Inflammatory macrophage (primary cell): ENCODE measurements at regions not wholly inside any gene's neighbourhood (a gene's known extent, or its start where the extent isn't known, plus 50 kb on each side); places are given as distances from the start of the nearest gene placed in this dataset.

Experiments
- DNase-seq, 2 donors: peaks; one replicate each; pipeline ENCODE4 v3.0.0-alpha.2; 2020 to 2022

DNA sequence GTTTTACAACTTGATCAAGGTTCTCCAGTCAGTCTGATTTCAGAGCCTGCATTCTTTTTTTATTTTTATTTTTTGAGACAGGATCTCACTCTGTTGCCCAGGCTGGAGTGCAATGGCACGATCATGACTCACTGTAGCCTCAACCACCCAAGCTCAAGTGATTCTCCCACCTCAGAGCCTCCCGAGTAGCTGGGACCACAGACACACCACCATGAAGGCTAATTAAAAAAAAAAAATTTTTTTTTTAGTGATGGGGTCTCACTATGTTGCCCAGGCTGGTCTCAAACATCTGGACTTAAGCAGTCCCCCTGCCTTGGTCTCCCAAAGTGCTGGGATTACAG lies 117.2 kb upstream of the NAV2 start:
- DNase-seq, result no peak

GRCh38 chr11:19594326-19594725 lies 118.3 kb upstream of the NAV2 start:
- DNase-seq, result no peak

DNA sequence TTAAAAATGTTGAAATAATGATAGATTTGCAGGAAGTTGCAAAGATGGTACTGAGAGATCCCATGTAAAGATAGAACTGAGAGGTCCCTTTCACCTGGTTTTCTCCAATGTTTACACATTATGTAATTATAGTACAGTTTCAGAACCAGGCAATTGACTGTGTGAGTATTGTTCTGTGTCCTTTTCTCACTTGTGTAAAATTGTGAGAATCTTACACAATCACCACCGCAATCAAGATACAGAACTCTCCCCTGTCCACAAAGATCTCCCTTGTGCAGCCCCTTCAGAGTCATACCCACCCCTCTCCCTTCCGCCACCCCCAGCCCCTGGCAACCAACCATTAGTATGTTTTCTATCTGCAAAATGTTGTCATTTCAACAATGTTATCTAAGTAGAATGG lies 119.8 kb upstream of the NAV2 start:
- DNase-seq, result no peak

DNA sequence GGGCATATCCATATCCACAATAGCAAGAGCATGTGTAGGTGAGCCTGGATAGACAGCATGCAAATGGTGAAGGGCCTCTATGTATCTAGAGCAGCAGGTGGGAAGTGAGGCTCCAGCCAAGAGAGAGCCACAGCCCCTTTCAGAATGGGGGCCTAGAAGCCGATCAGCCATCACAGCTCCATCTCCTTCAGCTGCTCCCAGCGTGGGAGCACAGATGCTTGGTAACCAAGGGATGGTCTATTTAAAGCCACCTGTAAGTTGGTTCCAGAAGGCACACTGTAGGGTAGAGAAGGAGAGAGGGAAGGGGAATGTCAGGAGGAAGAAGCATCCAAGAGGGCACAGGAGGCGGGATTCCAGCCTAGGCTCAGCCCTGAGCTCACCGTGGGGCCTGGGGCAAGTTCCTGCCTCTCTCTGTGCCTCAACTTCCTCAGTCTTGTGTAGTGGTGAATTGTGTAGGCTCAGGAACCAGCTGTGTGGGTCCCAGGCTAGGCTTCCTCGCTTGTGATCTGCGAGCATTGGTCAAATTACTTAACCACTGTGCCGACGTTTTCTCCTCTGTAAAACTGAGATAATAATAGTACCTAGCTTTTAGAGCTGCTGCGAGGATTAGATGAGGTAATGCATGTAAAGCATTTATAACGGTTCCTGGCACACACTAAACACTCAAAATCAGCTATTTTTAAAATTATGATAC lies 122.9 kb upstream of the NAV2 start:
- no peak for DNase-seq

- DNase-seq, result no peak
These were observed 124.7 kb upstream of the NAV2 start for GRCh38 chr11:19587979-19588378.

DNA sequence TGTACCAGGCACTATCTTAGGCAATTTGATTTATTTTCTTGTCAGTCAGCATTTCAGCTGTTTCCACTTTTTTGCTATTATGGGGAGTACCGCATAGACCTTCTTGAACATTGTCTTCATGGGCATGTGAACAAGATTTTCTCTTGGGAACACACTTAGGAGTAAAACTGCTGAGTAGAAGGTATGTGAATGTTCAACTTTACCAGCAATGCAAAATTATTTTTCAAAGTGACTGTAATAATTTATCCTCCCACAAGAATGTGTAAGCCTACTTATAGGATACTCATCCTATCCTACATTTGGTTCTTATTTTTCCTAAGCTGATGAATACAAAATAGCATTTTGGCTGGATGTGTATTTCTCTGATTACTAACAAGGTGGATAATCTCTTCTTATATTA lies 132.0 kb upstream of the NAV2 start:
- DNase-seq, result no peak

- DNase-seq, result no peak
These were observed 132.7 kb upstream of the NAV2 start for GRCh38 chr11:19579957-19580356.

DNA sequence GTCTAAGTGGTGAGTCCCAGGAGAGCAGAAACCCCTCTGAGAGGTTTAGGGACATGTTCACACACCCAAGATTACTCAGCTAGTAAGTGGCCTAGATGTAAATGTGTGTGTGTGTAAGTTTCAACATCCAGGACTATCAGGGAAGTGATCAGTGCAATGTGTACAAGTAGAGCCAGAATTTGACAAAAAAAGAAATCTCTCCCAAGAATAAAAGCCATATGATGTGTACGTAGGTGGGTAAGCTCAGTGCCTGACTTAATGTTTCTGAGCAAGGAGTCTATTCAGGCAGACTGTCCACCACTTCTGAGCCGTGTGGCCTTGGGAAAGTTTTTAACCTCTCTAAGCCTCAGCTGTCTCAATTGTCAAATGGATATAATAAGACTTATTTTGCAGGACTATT lies 133.8 kb upstream of the NAV2 start:
- DNase-seq, result no peak

- DNase-seq, result no peak
These were observed 134.5 kb upstream of the NAV2 start for GRCh38 chr11:19577976-19578619.

DNA sequence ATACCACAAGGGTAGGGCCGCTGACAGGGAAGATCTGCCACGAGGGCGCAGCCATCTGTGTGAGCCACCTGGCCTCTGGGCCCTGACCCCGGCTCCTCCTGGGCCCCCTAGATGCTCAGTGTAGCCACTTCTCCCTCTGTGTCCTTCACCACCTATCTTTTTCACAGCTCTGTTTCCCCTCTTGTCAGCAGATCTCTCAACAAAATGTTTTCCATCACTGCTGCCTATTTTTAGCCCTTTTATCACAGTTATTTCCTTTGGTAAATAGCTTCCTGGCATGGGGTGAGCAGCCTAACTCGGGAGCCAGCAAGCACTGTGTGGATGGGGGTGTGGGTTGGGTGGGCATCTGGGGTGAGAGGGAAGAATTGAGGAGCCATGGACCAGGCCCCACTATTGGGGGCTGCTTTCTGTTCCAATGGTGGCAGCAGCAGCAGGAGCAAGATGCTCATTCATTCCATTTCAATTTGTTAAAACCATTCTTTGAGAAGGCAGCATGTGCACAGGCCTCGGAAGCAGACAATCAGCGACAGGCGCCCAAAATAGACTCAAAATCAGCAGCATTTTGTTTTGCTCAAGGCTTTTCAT lies 135.2 kb upstream of the NAV2 start:
- no peak for DNase-seq

DNA sequence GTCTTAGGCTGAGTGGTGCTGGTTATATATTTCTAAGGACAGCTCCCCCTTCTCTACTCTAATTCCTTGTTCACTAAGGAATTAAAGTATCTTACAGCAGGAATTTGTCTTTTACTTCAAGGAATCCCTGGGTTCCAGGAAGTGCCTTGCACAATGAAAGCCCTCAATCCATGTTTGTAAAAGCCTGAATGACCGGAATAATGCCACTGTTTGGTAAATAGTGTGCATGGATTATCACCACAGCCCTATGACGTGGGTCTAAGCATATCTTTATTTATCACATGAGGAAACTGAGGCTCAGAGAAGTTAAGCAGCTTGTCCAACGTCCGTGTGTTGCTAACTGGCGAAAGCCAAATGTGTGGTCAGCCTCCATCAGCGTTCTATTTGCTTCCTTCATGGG lies 135.7 kb upstream of the NAV2 start:
- DNase-seq, result no peak

DNA sequence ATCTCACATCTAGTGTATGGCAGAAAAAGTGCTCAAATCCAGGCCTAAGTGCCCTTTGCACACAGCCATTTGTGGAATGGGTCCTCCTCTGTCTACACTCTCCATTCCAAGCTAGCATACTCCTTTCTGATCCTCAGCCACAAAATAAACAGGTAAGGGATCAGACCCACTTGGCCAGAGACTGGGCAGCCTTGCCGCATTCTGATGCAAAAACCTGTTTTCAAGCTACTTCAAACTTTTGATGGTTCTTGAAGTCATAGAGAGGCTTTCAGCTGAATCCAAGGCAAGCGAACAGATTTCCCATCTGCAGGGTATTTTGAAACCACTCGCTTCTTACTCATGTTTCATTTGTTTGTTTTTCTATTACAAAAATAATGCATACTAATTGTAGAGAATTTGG lies 136.6 kb upstream of the NAV2 start:
- no peak for DNase-seq

GRCh38 chr11:19574916-19575315 lies 137.7 kb upstream of the NAV2 start:
- no peak for DNase-seq

GRCh38 chr11:19573666-19574065 lies 139.0 kb upstream of the NAV2 start:
- no peak for DNase-seq

DNA sequence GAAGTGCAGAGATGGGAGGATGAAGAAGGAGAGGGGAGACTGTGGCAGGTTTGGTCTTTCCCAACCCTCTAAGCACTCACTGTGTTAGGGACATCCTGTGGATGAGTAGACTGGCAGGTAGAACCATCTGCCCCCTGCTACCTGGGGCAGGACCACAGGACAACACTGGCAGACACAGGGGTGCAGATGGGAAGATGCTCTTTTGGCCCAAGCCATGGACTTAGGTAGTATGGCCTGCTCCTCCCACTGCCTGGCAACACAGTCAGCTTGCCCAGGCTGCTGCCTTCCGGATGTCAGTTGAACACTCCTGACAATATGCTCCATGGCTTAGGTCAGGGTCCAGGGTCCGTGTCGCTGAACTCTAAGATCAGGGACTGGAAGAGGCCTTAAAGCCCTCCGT lies 140.7 kb upstream of the NAV2 start:
- DNase-seq, result no peak

GRCh38 chr11:19570889-19571288 lies 141.7 kb upstream of the NAV2 start:
- no peak for DNase-seq

- no peak for DNase-seq
These were observed 144.6 kb upstream of the NAV2 start for GRCh38 chr11:19567996-19568395.

GRCh38 chr11:19566583-19567379 lies 145.9 kb upstream of the NAV2 start:
- no peak for DNase-seq

- DNase-seq, result no peak
These were observed 147.0 kb upstream of the NAV2 start for GRCh38 chr11:19565639-19566038.

DNA sequence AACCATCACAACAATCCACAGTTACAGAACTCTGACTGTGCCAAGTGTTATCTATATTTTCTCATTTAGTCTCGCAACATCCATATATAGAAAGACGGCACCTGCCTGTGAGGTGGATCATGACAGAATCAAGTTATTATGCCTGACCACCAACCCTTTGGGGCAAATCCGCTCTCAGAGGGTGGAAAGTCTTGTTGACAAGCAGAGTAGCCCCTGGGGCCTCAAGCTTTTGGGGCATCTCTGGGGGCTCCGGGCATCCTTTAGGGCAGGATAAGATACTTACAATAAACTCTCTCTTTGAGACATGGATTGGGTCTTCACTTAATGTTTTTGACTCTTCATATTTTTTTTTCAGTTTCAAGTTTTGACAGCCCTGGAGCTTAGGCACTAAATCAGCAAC lies 150.5 kb upstream of the NAV2 start:
- DNase-seq, result no peak

DNA sequence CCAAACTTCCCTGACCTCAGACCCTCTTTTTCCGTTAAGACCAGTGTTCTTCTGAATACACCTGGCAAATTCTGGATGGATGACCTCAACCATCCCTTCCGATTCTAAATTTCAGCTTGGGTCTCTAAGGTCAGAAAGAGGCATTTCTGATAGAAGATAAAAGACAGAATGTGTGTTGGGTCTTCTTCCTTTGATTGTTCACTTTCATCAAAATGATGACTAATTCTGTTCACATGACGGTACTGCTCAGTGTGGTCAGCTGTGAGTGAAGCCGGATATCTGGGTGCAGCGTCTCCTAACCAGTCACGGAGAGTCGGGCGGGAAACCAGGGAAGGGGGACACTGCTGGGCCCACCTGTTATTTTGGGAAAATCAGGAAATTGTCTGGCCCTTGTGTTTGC lies 151.6 kb upstream of the NAV2 start:
- DNase-seq, result no peak

DNA sequence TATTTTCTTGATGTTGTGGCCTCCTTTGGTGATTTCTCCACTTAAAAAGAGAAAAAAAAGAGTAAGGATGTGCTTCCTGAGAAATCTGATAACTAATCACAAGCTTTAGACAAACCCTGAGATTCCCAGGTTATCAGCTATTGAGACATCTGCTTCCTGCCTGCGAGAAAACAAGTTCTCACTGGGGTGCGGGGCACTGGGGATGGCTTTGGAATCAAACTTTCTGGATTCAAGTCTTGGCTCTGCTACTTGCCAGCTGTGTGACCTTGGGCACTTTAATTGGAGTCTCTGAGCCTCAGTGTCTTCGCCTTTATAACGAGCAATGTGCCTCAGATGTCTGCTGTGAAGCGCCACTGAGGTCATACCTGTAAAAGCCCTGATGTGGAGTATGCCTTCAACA lies 152.5 kb upstream of the NAV2 start:
- DNase-seq, result no peak

- no peak for DNase-seq
These were observed 152.9 kb upstream of the NAV2 start for GRCh38 chr11:19559746-19560145.
